ENCODE measurements at regions not wholly inside any gene's neighbourhood (a gene's known extent, or its start where the extent isn't known, plus 50 kb on each side); places are given as distances from the start of the nearest gene placed in this dataset.

GRCh38 chr9:113705928-113706519 is 170.1 kb upstream of the ZNF618 start:
- Histone ChIP-seq H3K27ac (peak overlapping the region in 3 of 8 donors; percentile 33 to 55 (median 33)), H3K36me3 (no peaks in the 10 kb centered on the region), H3K27me3 (replicated peaks in 1 of 7) (peaks cover 0 to 8% (median 0%) of the 10 kb centered on the region in 7 donors), H3K4me3 (no peak overlapping the region), H3K4me1 (peaks cover 0 to 13% (median 4%) of the 10 kb centered on the region in 6 donors), H3K9me3 (peaks cover 0 to 10% (median 0%) of the 10 kb centered on the region in 8 donors)
- WGBS, 5 donors, result 63 to 77% (median 72%) methylated on average over 2 of the region's 2 CpGs
- no peak for DNase-seq
- intact Hi-C loops (cut with DNase I; ENCODE audit: low total_unique reads), result no loop called here
- TF ChIP-seq POLR2AphosphoS5 (IDR thresholded peaks at IDR 0.05) (no peak), POLR2A (IDR thresholded peaks at IDR 0.05) (no peak), CTCF (IDR thresholded peaks at IDR 0.05 in 8 of 11, conservative IDR thresholded peaks at IDR 0.05 in 3 of 11) (no peak)

GRCh38 chr9:113707953-113708695 is 168.0 kb upstream of the ZNF618 start:
- no peaks in the 10 kb centered on the region for H3K36me3 ChIP-seq
- TF ChIP-seq POLR2AphosphoS5 (IDR thresholded peaks at IDR 0.05), result no peak
- TF ChIP-seq POLR2A (IDR thresholded peaks at IDR 0.05), result no peak
- H3K4me1 ChIP-seq, result peaks cover 0 to 13% (median 4%) of the 10 kb centered on the region in 6 donors
- H3K27me3 ChIP-seq (replicated peaks in 1 of 7), result peaks cover 0 to 9% (median 0%) of the 10 kb centered on the region in 7 donors
- DNase-seq, result no peak
- no peak overlapping the region for H3K27ac ChIP-seq
- WGBS, 5 donors, result 86 to 91% (median 89%) methylated on average over 8 of the region's 8 CpGs
- no peak overlapping the region for H3K4me3 ChIP-seq
- intact Hi-C loops (cut with DNase I; ENCODE audit: low total_unique reads), result no loop called here
- H3K9me3 ChIP-seq, result peaks cover 0 to 10% (median 0%) of the 10 kb centered on the region in 8 donors

GRCh38 chr9:113708821-113709713 is 167.0 kb upstream of the ZNF618 start:
- Histone ChIP-seq H3K27me3 (replicated peaks in 1 of 7) (peaks cover 0 to 12% (median 0%) of the 10 kb centered on the region in 7 donors), H3K4me3 (no peak overlapping the region), H3K9me3 (peaks cover 0 to 10% (median 0%) of the 10 kb centered on the region in 8 donors), H3K27ac (no peak overlapping the region), H3K4me1 (peaks cover 0 to 13% (median 4%) of the 10 kb centered on the region in 6 donors), H3K36me3 (no peaks in the 10 kb centered on the region)
- DNase-seq, result no peak
- WGBS, 5 donors, result 76 to 86% (median 78%) methylated on average over 7 of the region's 7 CpGs
- intact Hi-C loops (cut with DNase I; ENCODE audit: low total_unique reads), result no loop called here
- no peak for TF ChIP-seq POLR2A (IDR thresholded peaks at IDR 0.05)
- TF ChIP-seq CTCF (IDR thresholded peaks at IDR 0.05 in 8 of 11, conservative IDR thresholded peaks at IDR 0.05 in 3 of 11), result no peak
- no peak for TF ChIP-seq POLR2AphosphoS5 (IDR thresholded peaks at IDR 0.05)

GRCh38 chr9:113709721-113710120 is 166.4 kb upstream of the ZNF618 start:
- Histone ChIP-seq H3K27ac (no peak overlapping the region), H3K4me3 (no peak overlapping the region), H3K36me3 (no peaks in the 10 kb centered on the region), H3K4me1 (peaks cover 0 to 13% (median 4%) of the 10 kb centered on the region in 6 donors), H3K9me3 (peaks cover 0 to 10% (median 0%) of the 10 kb centered on the region in 8 donors), H3K27me3 (replicated peaks in 1 of 7) (peaks cover 0 to 12% (median 0%) of the 10 kb centered on the region in 7 donors)
- 86 to 93% (median 90%) methylated on average over 6 of the region's 6 CpGs for WGBS, 5 donors
- no peak for DNase-seq
- TF ChIP-seq CTCF (IDR thresholded peaks at IDR 0.05 in 8 of 11, conservative IDR thresholded peaks at IDR 0.05 in 3 of 11) (no peak), POLR2AphosphoS5 (IDR thresholded peaks at IDR 0.05) (no peak), POLR2A (IDR thresholded peaks at IDR 0.05) (no peak)
- intact Hi-C loops (cut with DNase I; ENCODE audit: low total_unique reads), result no loop called here

Data from spleen (tissue), 11 donors.